ENCODE measurements at regions not wholly inside any gene's neighbourhood (a gene's known extent, or its start where the extent isn't known, plus 50 kb on each side); places are given as distances from the start of the nearest gene placed in this dataset.

DNA sequence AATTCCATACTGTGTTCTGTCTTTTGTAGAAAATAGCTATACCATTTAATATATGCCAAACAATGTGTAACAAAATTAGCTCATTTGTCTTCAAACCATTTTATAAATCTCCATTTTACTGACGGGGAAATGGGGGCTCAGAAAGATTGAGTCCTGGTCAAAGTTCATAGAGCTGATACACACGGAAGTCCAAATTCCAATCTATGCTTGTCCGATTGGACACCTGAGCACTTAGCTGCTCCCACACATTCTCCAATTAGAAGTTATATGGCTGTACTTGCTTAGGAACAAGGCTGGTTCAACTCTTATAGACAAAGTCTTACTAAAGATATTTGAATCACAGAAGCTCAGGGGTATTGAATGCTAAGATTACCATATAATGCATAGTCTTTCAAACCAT, 185.2 kb downstream of the ANKRD50 start:
- 41 to 83% methylated on average over 3 of the region's 3 CpGs for WGBS, 2 donors
- TF ChIP-seq, protein P1, sequence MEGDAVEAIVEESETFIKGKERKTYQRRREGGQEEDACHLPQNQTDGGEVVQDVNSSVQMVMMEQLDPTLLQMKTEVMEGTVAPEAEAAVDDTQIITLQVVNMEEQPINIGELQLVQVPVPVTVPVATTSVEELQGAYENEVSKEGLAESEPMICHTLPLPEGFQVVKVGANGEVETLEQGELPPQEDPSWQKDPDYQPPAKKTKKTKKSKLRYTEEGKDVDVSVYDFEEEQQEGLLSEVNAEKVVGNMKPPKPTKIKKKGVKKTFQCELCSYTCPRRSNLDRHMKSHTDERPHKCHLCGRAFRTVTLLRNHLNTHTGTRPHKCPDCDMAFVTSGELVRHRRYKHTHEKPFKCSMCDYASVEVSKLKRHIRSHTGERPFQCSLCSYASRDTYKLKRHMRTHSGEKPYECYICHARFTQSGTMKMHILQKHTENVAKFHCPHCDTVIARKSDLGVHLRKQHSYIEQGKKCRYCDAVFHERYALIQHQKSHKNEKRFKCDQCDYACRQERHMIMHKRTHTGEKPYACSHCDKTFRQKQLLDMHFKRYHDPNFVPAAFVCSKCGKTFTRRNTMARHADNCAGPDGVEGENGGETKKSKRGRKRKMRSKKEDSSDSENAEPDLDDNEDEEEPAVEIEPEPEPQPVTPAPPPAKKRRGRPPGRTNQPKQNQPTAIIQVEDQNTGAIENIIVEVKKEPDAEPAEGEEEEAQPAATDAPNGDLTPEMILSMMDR (IDR thresholded peaks at IDR 0.05), result no peak
- TF ChIP-seq POLR2A (IDR thresholded peaks at IDR 0.05) (no peak), POLR2AphosphoS5 (IDR thresholded peaks at IDR 0.05) (no peak), EP300 (IDR thresholded peaks at IDR 0.05) (no peak)
- no peak for DNase-seq
- Histone ChIP-seq H3K27me3 (no peaks in the 10 kb centered on the region), H3K4me1 (no peaks in the 10 kb centered on the region), H3K36me3 (no peaks in the 10 kb centered on the region), H3K27ac (no peak overlapping the region), H3K4me3 (no peak overlapping the region), H3K9me3 (no peaks in the 10 kb centered on the region)
- intact Hi-C loops (cut with DNase I), result no loop called here

DNA sequence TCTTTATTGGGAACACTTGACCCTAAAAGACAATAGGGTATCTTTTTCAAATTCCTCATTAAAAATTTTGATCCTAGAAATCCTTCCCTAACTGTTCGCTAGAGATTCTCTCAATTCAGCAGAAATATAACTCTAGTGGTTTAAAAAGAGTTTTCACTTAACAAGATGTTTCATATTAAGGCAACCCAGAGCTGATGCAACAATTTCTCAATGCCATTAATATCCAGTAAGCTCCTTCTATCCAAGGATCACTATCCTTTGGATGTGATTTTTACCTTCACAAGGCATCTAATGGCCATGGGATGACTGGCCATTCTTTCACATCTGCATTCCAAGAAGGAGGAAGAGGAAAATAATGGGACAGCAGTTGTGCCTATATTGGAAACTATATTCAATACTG, 183.4 kb downstream of the ANKRD50 start:
- no peak overlapping the region for H3K4me3 ChIP-seq
- intact Hi-C loops (cut with DNase I), result no loop called here
- no peaks in the 10 kb centered on the region for H3K27me3 ChIP-seq
- no peak for DNase-seq
- no peaks in the 10 kb centered on the region for H3K4me1 ChIP-seq
- H3K27ac ChIP-seq, result no peak overlapping the region
- H3K36me3 ChIP-seq, result no peaks in the 10 kb centered on the region
- TF ChIP-seq POLR2AphosphoS5 (IDR thresholded peaks at IDR 0.05) (no peak), EP300 (IDR thresholded peaks at IDR 0.05) (no peak), POLR2A (IDR thresholded peaks at IDR 0.05) (no peak)
- TF ChIP-seq, protein P1 (IDR thresholded peaks at IDR 0.05), result no peak
- WGBS, 2 donors, result 78 to 90% methylated on average over 1 of the region's 1 CpG
- no peaks in the 10 kb centered on the region for H3K9me3 ChIP-seq

DNA sequence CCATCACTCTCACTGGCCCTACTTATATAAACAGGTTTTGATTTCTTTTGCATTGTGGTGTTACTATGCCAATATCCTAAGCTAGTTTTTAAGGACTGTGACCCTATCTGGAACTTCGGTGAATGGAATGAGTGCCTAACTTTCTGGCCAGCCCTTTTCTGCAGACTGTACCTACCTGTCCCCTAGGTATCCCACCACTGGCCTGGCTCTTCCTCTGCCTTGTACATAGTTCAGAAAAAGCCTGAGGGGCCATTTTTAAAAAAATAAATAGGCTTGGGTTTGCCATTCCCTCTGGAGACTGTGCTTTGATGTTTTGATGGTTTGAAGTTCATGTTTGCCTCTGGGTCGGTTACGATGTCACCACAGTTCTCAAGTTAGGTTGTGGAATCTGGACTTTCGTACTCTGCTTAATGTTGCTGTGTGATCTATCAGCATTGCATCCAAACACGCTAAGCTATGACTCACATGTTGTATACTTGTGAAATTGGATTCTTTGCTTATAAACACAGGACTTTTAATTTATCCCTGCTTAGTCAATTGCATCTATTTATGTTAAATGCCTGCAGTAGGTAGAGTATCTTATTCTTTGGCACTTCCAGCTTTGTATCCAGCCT, 182.0 kb downstream of the ANKRD50 start:
- TF ChIP-seq EP300 (IDR thresholded peaks at IDR 0.05), result no peak
- TF ChIP-seq POLR2A (IDR thresholded peaks at IDR 0.05), result no peak
- TF ChIP-seq, protein P1 (IDR thresholded peaks at IDR 0.05), result no peak
- TF ChIP-seq POLR2AphosphoS5 (IDR thresholded peaks at IDR 0.05), result no peak
- H3K4me1 ChIP-seq, result no peaks in the 10 kb centered on the region
- no peak overlapping the region for H3K27ac ChIP-seq
- H3K4me3 ChIP-seq, result no peak overlapping the region
- H3K9me3 ChIP-seq, result no peaks in the 10 kb centered on the region
- H3K27me3 ChIP-seq, result no peaks in the 10 kb centered on the region
- 34 to 73% methylated on average over 5 of the region's 5 CpGs for WGBS, 2 donors
- intact Hi-C loops (cut with DNase I), result no loop called here
- no peaks in the 10 kb centered on the region for H3K36me3 ChIP-seq
- no peak for DNase-seq

DNA sequence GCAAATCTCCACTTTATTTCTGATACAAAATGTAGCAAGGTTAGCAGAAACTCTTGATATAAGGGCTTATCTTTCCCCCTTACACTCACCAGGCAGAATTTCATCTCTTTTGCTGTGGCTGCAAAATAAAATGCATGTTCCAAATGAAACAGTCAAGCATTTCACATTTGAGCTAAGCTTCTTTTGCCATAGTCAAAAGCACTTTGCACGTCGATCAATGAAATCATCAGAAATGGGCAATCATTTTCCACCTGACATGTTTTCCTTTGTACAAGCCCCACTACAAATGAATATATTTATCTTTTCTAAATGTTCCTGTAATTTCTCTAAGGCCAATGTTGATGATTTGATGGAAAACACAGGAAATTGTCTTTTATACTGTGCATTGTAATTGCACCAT, 178.4 kb downstream of the ANKRD50 start:
- no peaks in the 10 kb centered on the region for H3K36me3 ChIP-seq
- H3K9me3 ChIP-seq, result no peaks in the 10 kb centered on the region
- no peak overlapping the region for H3K4me3 ChIP-seq
- intact Hi-C loops (cut with DNase I), result no loop called here
- TF ChIP-seq, protein P1 (IDR thresholded peaks at IDR 0.05), result no peak
- TF ChIP-seq POLR2AphosphoS5 (IDR thresholded peaks at IDR 0.05) (no peak), EP300 (IDR thresholded peaks at IDR 0.05) (no peak), POLR2A (IDR thresholded peaks at IDR 0.05) (no peak)
- no peak overlapping the region for H3K27ac ChIP-seq
- DNase-seq, result no peak
- H3K27me3 ChIP-seq, result no peaks in the 10 kb centered on the region
- H3K4me1 ChIP-seq, result no peaks in the 10 kb centered on the region
- 96 to 97% methylated on average over 2 of the region's 2 CpGs for WGBS, 2 donors

DNA sequence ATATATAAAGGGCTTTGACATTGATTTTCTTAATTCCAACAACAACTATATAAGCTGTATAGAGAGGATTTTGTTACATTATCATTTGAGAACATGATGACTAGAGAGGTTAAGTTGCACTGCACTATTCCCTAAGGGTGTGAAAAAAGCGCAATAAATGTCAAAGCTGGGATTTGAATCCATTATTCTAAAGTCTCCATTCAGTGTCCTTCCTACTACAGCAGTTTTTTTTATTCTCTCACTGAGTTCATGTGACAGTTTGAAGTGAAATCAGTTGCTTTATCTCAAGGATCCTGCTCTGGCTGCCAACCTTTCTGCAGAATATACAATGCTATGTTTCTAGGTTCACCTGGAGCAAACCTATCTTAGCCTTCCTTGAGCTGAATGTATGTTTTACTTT, 177.5 kb downstream of the ANKRD50 start:
- intact Hi-C loops (cut with DNase I), result no loop called here
- Histone ChIP-seq H3K36me3 (no peaks in the 10 kb centered on the region), H3K4me1 (no peaks in the 10 kb centered on the region), H3K27ac (no peak overlapping the region), H3K27me3 (no peaks in the 10 kb centered on the region), H3K9me3 (no peaks in the 10 kb centered on the region), H3K4me3 (no peak overlapping the region)
- DNase-seq, result no peak
- no peak for TF ChIP-seq EP300 (IDR thresholded peaks at IDR 0.05)
- TF ChIP-seq POLR2A (IDR thresholded peaks at IDR 0.05), result no peak
- TF ChIP-seq, protein P1 (IDR thresholded peaks at IDR 0.05), result no peak
- TF ChIP-seq POLR2AphosphoS5 (IDR thresholded peaks at IDR 0.05), result no peak
- 92 to 94% methylated on average over 1 of the region's 1 CpG for WGBS, 2 donors

Data from sigmoid colon (tissue), 6 donors.